ENCODE measurements at regions not wholly inside any gene's neighbourhood (a gene's known extent, or its start where the extent isn't known, plus 50 kb on each side); places are given as distances from the start of the nearest gene placed in this dataset.

GRCh38 chr13:109379930-109380329, 406.5 kb downstream of the IRS2 start:
- H3K9ac ChIP-seq (ENCODE audit: low read depth, low read length) = no peak overlapping the region
- no peak overlapping the region for H3K4me3 ChIP-seq (ENCODE audit: low read length)
- H3K4me1 ChIP-seq (ENCODE audit: control insufficient read depth, insufficient read depth, low read length) = peaks cover 32% of the 10 kb centered on the region
- no peak overlapping the region for H3K4me2 ChIP-seq (ENCODE audit: low read length)
- no peaks in the 10 kb centered on the region for H3K27me3 ChIP-seq (ENCODE audit: control insufficient read depth, insufficient read depth, low read length)
- H3K36me3 ChIP-seq (ENCODE audit: insufficient read depth, low read length) = no peaks in the 10 kb centered on the region
- H3K9me3 ChIP-seq (replicated peaks; ENCODE audit: low read length) = no peaks in the 10 kb centered on the region

GRCh38 chr13:109376936-109377335, 409.4 kb downstream of the IRS2 start:
- no peaks in the 10 kb centered on the region for H3K27me3 ChIP-seq (ENCODE audit: control insufficient read depth, insufficient read depth, low read length)
- H3K36me3 ChIP-seq (ENCODE audit: insufficient read depth, low read length) = no peaks in the 10 kb centered on the region
- H3K9me3 ChIP-seq (replicated peaks; ENCODE audit: low read length) = no peaks in the 10 kb centered on the region
- peaks cover 14% of the 10 kb centered on the region for H3K4me1 ChIP-seq (ENCODE audit: control insufficient read depth, insufficient read depth, low read length)
- no peak overlapping the region for H3K4me2 ChIP-seq (ENCODE audit: low read length)
- no peak overlapping the region for H3K9ac ChIP-seq (ENCODE audit: low read depth, low read length)
- H3K4me3 ChIP-seq (ENCODE audit: low read length) = no peak overlapping the region

GRCh38 chr13:109374609-109375200, 411.7 kb downstream of the IRS2 start:
- Histone ChIP-seq H3K36me3 (ENCODE audit: insufficient read depth, low read length) (no peaks in the 10 kb centered on the region), H3K9me3 (replicated peaks; ENCODE audit: low read length) (no peaks in the 10 kb centered on the region), H3K4me1 (ENCODE audit: control insufficient read depth, insufficient read depth, low read length) (no peaks in the 10 kb centered on the region), H3K27me3 (ENCODE audit: control insufficient read depth, insufficient read depth, low read length) (no peaks in the 10 kb centered on the region), H3K9ac (ENCODE audit: low read depth, low read length) (no peak overlapping the region), H3K4me2 (ENCODE audit: low read length) (no peak overlapping the region), H3K4me3 (ENCODE audit: low read length) (no peak overlapping the region)

GRCh38 chr13:109372666-109373065, 413.7 kb downstream of the IRS2 start:
- Histone ChIP-seq H3K9me3 (replicated peaks; ENCODE audit: low read length) (no peaks in the 10 kb centered on the region), H3K9ac (ENCODE audit: low read depth, low read length) (no peak overlapping the region), H3K4me1 (ENCODE audit: control insufficient read depth, insufficient read depth, low read length) (no peaks in the 10 kb centered on the region), H3K36me3 (ENCODE audit: insufficient read depth, low read length) (no peaks in the 10 kb centered on the region), H3K4me2 (ENCODE audit: low read length) (no peak overlapping the region), H3K4me3 (ENCODE audit: low read length) (no peak overlapping the region), H3K27me3 (ENCODE audit: control insufficient read depth, insufficient read depth, low read length) (no peaks in the 10 kb centered on the region)

- Histone ChIP-seq H3K4me3 (ENCODE audit: low read length) (no peak overlapping the region), H3K9me3 (replicated peaks; ENCODE audit: low read length) (no peaks in the 10 kb centered on the region), H3K4me2 (ENCODE audit: low read length) (no peak overlapping the region), H3K9ac (ENCODE audit: low read depth, low read length) (no peak overlapping the region), H3K27me3 (ENCODE audit: control insufficient read depth, insufficient read depth, low read length) (no peaks in the 10 kb centered on the region), H3K36me3 (ENCODE audit: insufficient read depth, low read length) (no peaks in the 10 kb centered on the region), H3K4me1 (ENCODE audit: control insufficient read depth, insufficient read depth, low read length) (no peaks in the 10 kb centered on the region)
Measured at GRCh38 chr13:109371066-109371465, 415.3 kb downstream of the IRS2 start.

- Histone ChIP-seq H3K4me2 (ENCODE audit: low read length) (no peak overlapping the region), H3K4me3 (ENCODE audit: low read length) (no peak overlapping the region), H3K27me3 (ENCODE audit: control insufficient read depth, insufficient read depth, low read length) (no peaks in the 10 kb centered on the region), H3K36me3 (ENCODE audit: insufficient read depth, low read length) (no peaks in the 10 kb centered on the region), H3K4me1 (ENCODE audit: control insufficient read depth, insufficient read depth, low read length) (no peaks in the 10 kb centered on the region), H3K9ac (ENCODE audit: low read depth, low read length) (no peak overlapping the region), H3K9me3 (replicated peaks; ENCODE audit: low read length) (no peaks in the 10 kb centered on the region)
Measured at GRCh38 chr13:109370496-109370895, 415.9 kb downstream of the IRS2 start.

GRCh38 chr13:109369353-109370052, 416.9 kb downstream of the IRS2 start:
- no peak overlapping the region for H3K4me3 ChIP-seq (ENCODE audit: low read length)
- H3K9ac ChIP-seq (ENCODE audit: low read depth, low read length) = no peak overlapping the region
- H3K4me1 ChIP-seq (ENCODE audit: control insufficient read depth, insufficient read depth, low read length) = no peaks in the 10 kb centered on the region
- H3K4me2 ChIP-seq (ENCODE audit: low read length) = no peak overlapping the region
- H3K9me3 ChIP-seq (replicated peaks; ENCODE audit: low read length) = no peaks in the 10 kb centered on the region
- no peaks in the 10 kb centered on the region for H3K27me3 ChIP-seq (ENCODE audit: control insufficient read depth, insufficient read depth, low read length)
- no peaks in the 10 kb centered on the region for H3K36me3 ChIP-seq (ENCODE audit: insufficient read depth, low read length)

- H3K4me1 ChIP-seq (ENCODE audit: control insufficient read depth, insufficient read depth, low read length) = no peaks in the 10 kb centered on the region
- H3K36me3 ChIP-seq (ENCODE audit: insufficient read depth, low read length) = no peaks in the 10 kb centered on the region
- no peaks in the 10 kb centered on the region for H3K9me3 ChIP-seq (replicated peaks; ENCODE audit: low read length)
- H3K4me2 ChIP-seq (ENCODE audit: low read length) = no peak overlapping the region
- no peak overlapping the region for H3K4me3 ChIP-seq (ENCODE audit: low read length)
- no peaks in the 10 kb centered on the region for H3K27me3 ChIP-seq (ENCODE audit: control insufficient read depth, insufficient read depth, low read length)
- no peak overlapping the region for H3K9ac ChIP-seq (ENCODE audit: low read depth, low read length)
Measured at GRCh38 chr13:109368230-109368629, 418.2 kb downstream of the IRS2 start.

- H3K9ac ChIP-seq (ENCODE audit: low read depth, low read length) = no peak overlapping the region
- no peaks in the 10 kb centered on the region for H3K4me1 ChIP-seq (ENCODE audit: control insufficient read depth, insufficient read depth, low read length)
- H3K9me3 ChIP-seq (replicated peaks; ENCODE audit: low read length) = no peaks in the 10 kb centered on the region
- H3K4me3 ChIP-seq (ENCODE audit: low read length) = no peak overlapping the region
- no peaks in the 10 kb centered on the region for H3K27me3 ChIP-seq (ENCODE audit: control insufficient read depth, insufficient read depth, low read length)
- no peaks in the 10 kb centered on the region for H3K36me3 ChIP-seq (ENCODE audit: insufficient read depth, low read length)
- no peak overlapping the region for H3K4me2 ChIP-seq (ENCODE audit: low read length)
Measured at GRCh38 chr13:109366525-109366924, 419.9 kb downstream of the IRS2 start.

GRCh38 chr13:109363431-109363830, 423.0 kb downstream of the IRS2 start:
- H3K4me1 ChIP-seq (ENCODE audit: control insufficient read depth, insufficient read depth, low read length) = no peaks in the 10 kb centered on the region
- no peak overlapping the region for H3K4me3 ChIP-seq (ENCODE audit: low read length)
- no peaks in the 10 kb centered on the region for H3K36me3 ChIP-seq (ENCODE audit: insufficient read depth, low read length)
- H3K4me2 ChIP-seq (ENCODE audit: low read length) = no peak overlapping the region
- H3K9me3 ChIP-seq (replicated peaks; ENCODE audit: low read length) = no peaks in the 10 kb centered on the region
- H3K9ac ChIP-seq (ENCODE audit: low read depth, low read length) = no peak overlapping the region
- H3K27me3 ChIP-seq (ENCODE audit: control insufficient read depth, insufficient read depth, low read length) = no peaks in the 10 kb centered on the region

- Histone ChIP-seq H3K9ac (ENCODE audit: low read depth, low read length) (no peak overlapping the region), H3K36me3 (ENCODE audit: insufficient read depth, low read length) (no peaks in the 10 kb centered on the region), H3K9me3 (replicated peaks; ENCODE audit: low read length) (no peaks in the 10 kb centered on the region), H3K4me2 (ENCODE audit: low read length) (no peak overlapping the region), H3K4me1 (ENCODE audit: control insufficient read depth, insufficient read depth, low read length) (no peaks in the 10 kb centered on the region), H3K4me3 (ENCODE audit: low read length) (no peak overlapping the region), H3K27me3 (ENCODE audit: control insufficient read depth, insufficient read depth, low read length) (no peaks in the 10 kb centered on the region)
Measured at GRCh38 chr13:109362616-109363015, 423.8 kb downstream of the IRS2 start.

Measured in skeletal muscle satellite cell (primary cell).